Fibroblast of skin of right quadriceps (primary cell): ENCODE measurements at regions not wholly inside any gene's neighbourhood (a gene's known extent, or its start where the extent isn't known, plus 50 kb on each side); places are given as distances from the start of the nearest gene placed in this dataset.

Source experiments
- DNase-seq: peaks from one replicate; pipeline ENCODE4 v3.0.0-alpha.2; 2013

DNA sequence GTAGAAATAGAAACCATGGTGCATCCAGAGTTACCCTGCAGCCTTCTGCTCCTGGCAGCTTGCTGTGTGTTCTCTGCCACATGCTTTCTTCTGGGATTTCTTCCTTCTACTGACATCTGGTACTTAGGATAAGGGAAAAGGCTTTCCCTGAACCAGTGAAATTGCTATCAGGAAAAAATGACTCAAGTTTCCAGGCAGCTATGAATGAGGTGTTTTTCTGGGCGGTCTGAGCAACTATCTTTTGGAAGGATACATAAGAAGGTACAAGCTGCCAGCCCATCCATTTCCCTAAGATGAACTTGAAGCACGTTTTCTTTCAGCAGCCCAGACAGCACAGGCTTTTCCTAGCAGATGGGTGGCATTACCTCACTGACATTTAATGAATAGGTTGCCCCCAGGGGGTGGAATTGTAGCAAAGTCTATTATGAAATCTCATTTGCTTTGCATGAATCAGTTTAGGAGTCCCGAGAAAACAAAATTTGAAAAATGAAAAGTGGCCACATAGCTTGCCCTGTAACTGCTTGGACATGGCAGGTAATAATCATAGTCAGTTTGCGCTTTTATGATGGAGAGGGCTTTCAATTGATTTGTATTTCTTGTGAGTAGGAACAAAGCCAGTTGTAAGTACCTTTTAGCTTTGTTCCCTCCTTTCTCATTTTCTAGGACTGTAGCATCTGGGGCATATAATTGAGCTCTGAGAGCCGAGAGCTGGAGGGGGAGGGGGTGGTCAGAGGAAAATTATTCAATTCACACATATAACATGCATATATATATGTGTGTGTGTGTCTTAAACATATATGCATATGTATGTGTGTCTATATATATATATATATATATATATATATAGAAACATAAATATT lies 108.5 kb downstream of the C9orf152 start:
- peak; percentile 83 for DNase-seq

DNA sequence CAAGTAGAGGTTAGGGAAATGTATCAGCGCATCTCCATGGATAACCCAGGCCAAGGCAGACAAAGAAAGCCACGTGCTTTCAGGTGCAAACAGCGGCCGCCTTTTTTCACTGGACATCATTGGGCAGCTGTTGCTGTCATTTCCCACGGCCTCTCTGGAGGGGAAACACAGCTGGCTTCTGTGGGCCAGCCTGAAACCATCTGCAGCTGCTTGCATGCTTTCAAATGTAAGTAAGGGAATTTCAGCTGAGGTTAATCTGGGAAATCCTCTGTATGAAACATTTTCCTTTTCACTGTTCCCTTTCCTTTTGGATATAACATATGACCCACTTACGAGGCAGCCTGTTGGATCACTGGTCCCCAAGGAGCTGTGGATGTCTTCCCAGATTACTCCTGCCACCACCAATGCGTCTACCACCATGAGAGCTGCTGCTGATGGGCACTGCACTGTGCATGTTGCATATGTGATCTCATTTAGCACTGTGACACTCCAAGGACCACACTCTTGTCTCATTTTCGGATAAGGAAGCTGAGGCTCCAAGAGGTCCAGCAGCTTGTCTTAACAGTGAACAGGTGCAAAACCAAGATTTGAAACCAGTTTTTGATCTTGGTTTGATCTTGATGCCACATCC lies 106.3 kb downstream of the C9orf152 start:
- DNase-seq: no peak

DNA sequence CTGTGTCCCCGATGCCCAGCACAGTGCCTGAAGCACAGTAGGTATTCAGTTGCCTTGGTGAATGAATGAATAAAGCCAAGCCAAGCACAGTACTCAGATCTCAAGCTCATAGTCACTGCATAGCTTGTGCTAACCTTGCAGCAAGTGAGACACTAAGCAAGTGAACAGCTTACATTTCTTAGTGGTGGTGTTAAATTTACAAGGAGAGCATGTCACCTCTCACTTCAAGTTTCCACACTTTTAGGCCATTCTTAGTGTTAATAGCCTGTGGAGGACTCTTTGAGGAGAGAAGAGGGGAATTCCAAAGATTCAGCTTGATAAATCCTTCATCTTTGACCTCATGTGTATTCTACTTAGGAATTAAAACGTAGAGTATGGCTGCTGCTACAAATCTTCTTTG lies 104.7 kb downstream of the C9orf152 start:
- no peak for DNase-seq

DNA sequence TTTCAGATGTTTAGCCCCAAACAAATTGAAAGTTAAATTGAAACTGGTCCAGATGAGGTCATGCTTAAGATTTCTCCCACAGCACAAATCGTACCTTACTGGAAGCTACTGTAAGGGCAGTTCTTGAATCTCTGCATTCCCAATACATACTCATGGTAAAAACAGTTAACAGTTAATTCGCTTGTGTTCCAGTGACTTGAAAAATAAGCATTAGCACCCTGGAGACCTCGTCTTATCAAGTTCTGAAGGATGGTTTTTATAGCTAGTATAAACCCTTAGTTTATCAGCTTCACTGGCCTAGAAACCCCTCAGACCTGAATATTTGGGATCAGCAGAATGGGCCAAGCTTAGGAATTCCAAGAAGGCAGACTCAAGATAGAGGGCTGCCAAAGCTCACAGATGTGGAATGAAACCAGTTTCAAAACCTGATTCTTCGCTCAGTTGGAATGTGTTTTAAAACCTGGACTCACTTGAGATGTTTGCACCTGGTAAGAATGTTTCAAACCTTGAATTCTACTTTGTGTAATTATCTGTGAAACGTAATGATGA lies 103.6 kb downstream of the C9orf152 start:
- DNase-seq: peak; percentile 56

DNA sequence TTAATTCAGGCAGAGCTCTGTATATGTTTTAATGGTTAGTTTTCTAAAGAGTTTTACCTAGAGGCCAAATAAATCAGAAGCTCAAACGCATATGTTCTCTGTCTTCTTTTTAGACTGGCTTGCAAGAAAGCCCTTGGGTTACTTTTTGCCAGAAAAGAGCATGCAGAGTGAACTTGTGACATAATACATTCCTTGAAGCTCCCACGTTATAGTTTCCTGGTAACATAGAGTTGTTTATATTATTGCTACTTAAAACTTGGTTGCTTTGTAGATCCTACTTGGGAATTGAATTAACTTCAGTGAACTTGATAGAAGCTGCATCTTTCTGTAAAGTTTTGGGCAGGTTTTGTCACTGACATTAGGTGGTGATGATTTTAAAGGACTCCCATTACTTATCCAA lies 102.9 kb downstream of the C9orf152 start:
- peak; percentile 68 for DNase-seq

DNA sequence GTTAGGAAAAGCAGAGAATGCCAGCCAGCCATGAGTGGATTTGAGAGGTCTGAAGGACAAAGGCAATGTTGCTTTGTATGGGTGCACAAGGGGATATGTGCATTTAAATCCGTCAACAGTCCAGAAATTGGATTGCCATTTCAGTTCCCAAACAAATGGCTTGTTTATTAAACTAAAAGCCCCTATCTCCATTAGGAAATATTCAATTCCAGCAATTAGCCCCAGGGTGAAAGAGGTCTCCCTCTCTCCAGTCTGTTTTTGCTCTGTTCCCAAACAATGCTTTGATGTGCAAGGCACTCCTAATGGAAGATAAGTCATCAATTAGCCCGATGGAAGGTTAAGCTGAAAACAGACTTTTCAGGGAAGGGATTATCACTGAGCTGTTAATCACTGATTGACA lies 101.3 kb downstream of the C9orf152 start:
- DNase-seq: no peak

DNA sequence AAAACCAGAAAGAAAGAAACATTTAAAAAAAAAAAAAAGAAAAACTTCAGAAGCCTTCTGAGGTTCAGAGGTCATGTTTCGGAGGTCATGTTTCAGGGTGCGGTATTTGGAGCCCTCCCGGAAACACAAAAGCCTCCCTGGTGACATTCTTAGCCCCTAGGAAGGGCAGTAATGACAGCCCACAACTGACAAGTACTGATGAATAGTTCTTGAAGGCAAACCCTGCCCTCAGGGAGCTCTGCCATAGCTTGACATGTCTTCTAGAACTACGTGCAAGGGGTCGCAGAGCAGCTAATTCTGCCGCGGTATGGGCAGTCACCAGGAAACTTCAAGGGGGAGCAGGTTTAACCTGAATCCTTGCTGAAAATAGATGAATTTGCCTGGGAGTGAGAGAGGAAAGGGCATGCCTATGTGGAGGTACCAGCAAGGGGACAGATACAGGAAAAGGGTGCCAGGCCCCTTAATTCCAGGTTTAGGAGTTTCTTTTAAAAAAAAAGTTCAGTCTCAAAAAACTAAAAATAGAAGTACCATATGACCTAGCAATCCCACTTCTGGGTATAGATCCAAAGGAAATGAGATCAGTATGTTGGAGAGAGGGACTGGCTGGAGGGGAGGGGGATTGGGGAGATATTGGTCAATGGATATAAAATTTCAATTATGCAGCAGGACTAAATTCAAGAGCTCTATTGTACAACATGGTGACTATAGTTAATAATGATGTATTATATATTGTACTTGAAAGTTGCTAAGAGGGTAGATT lies 98.4 kb downstream of the C9orf152 start:
- DNase-seq: peak; percentile 53

DNA sequence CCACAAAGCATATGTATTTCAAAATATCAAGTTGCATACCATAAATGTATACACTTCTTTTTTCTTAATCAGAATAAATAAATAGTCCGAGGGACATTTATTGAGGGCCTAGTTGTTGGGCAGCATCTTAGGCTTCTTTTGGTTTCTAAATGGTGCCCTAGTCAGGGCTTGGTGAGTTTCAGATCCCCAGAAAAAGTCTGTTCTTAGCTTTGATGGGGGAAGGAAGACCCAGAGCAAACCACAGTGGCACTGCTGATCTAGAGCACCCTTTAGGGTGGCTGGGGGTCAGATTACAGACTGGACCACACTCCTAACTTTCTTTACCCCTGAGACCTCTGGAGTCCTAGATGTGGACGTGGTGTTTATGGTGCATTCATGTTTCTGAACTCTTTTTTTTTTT lies 97.8 kb downstream of the C9orf152 start:
- DNase-seq: no peak

DNA sequence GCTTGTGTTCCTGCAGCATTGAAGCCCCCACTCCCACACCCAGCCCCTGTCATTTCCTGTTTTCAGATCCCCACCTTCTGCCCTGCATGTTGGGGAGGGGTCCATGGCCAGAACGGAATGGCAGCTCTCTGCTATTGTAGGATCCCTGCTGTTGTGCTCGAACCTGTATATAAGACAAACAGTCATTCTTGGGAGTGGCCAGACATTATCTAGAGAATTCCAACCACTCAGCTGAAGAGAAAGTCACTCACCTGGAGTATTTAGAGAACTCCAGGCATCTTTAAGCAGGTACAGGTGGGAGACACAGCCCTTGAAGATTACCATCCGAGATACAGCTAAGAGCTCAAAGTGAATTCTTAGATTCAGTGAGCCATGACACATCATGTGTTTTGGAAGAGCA lies 96.1 kb downstream of the C9orf152 start:
- no peak for DNase-seq

DNA sequence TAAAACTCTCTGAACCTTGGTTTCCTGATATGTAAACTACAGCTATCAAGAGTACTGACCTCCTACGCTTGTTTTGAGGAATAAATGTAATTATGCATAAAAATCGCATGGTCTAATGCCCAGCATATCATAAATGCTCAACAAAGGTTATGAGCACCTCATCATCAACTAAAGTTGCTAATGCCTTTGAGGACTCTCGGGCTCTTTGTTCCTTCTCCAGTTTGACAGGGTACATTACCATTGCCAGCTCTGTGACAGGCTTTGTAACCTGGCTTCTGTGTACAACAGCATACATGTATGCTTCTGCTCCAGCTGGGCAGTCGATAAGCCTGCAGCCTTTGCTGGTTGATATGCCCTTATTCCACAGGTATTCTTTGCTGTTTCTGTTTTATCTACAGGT lies 95.2 kb downstream of the C9orf152 start:
- no peak for DNase-seq

DNA sequence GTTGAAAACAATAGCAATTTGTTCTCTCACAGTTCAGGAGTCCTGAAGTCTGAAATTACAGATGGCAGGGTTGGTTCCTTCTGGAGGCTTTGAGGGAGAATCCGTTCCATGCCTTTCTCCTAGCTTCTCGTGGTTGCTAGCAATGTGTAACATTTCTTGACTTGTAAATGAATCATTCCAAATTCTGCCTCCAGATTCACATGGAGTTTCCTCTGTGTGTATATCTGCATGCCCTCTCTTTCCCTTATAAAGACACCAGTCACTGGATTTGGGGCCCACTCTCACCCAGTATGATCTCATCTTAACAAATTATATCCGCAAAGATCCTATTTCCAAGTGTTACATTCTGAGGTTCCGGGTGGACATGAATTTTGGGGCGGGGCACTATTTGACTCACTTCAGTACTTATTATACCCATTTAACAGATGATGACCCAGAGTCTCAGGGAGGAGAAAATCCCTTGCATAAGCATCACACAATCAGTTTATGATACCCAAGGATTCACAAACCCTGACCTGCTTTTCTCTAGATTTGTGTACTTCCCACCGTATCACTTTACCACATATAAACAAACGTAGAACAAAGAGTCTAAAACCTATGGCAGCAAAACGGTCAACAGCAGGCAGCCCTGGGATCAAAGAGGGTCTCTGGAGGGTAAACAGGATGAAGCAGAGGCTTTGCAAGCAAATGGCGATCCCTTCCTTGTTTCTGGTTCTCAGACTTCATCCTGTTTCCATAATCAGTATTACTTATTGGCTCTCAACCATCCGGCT lies 93.7 kb downstream of the C9orf152 start:
- peak; percentile 69 for DNase-seq

DNA sequence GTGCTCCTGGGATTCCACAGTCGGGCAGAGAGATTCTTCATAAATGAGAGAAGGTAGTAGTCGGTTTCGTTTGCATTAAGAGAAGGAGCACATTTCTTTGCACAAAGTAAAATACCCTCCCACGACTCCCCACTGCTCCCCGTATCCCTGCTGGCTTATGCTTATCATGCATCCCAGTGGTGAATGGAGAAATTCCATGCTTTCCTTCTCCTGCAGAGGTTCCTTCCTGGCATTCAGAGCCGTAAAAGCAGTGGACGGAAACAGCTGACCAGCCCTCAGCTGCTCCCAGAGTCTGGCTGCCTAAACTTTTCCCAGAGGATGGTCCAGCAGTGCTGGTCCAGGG lies 93.1 kb downstream of the C9orf152 start:
- DNase-seq: no peak

DNA sequence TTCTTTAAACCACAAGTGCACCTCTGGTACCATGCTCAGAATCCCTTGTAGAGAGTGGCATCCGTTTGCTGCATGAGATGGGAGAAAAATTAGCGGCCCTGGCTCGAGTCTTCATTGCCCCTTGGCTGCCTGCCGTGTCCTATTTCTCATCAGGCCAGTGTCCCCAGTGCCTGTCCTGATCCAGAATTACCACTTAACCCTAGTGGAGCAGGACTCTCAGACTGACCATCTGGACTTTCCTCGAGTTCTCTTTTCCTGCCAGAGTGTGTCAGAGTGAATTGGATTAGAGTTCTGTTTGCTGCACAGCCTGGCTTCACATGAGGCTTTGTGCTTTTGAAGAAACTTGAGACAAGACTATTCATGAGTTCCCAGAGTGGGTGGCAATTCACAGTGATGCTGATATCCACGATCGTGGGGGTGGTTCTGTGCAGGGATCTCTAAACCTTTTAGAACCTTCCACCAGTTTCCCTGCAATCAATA lies 92.6 kb downstream of the C9orf152 start:
- no peak for DNase-seq

DNA sequence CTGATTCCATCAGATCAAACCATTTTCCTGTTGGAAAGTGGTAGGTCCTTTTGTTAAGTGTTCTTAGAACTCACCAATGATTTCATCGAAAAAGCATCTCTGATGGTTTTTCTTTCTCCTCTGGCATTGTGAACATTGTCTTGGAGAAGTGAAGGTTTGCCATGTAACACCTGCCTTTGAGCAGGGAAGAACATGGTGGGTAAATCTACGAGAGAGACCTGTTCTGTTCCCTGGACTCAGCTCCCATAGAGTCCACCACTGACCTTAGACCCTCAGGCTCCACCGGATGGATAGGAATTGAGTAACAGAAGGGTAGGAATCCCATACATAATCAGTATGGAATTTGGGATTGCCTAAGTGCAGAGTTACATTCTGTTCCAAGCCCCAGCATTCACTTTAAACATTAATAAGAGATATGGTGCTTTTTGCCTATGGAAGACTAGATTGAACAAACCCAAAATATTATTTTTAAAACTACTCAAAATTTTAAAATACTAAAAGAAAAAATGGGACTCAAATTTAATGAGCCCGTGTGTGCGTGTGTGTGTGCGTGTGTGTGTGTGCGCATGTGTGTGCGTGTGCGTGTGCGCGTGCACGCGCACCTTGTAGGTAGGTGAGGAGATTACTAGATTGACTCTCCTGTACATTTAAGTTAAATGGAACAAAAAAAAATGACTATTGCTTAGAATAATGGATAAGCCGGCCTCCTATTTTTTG lies 92.0 kb downstream of the C9orf152 start:
- peak; percentile 81 for DNase-seq

DNA sequence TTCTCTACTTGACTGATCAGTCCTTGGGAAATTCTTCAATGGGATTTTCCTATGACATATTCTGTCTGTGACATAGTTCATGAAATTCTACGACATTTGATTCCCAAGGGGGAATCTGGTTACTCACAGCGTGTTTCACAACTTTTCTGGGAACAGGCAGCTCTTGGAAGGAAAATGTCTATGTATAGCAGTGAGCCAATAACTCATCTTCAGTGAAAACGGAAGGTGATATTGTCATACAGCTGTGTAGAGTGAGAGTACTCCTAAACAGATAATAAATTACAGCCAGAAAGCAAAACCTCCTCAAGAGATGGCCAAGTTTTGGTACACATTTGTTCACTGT lies 91.4 kb downstream of the C9orf152 start:
- peak; percentile 97 for DNase-seq

DNA sequence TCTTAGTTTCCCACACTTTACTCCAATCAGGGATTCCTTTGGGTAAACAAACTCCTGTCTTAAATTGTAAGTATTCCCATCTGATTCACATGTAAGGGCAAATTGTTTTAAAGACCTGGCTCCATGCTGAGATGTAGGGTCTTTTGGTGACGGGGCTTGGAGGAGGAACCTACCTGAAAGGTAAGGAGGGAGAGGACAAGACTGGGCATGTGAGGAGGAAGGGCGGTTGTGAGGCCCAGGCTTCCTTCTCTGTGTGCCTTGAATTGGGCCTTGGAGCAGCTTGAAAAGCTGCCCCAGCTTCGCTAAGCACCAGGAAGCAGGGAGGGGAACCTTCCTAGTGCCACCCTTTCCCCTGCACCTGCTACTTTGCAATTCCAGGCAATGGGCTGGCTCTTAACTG lies 86.8 kb downstream of the C9orf152 start:
- DNase-seq: no peak

DNA sequence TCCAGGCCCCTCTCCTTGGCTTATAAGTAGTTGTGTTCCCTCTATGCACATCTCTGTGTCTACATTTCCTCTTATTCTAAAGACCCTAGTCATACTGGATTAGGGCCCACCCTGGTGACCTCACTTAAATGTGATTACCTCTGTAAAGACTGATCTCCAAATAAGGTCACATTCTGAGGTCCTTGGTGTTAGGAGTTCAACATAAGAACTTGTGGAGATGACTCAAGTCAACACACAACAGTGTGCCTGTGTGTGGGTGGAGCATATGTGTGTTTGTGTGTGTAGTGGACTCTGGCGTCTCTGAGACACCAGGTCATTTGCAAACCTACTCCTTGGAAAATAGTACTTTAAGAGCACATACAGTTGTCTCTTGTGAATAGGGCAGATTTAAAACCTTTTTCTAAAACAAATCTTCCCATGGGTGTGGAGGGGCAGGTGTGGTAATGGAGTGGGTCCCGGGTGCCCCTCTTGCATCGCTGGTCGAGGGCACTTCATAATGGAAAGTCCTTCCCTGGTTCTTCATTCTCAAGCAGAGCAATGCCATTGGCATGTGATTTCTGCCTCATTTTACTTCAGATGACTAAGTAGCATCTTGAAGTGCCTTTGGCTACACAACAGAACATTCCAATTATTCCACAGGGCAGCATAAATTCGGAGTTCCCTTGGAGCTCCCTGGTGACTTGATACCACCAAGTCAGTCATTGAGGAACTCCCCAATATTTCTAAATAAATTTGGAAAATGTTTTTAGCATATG lies 84.4 kb downstream of the C9orf152 start:
- DNase-seq: peak; percentile 70

DNA sequence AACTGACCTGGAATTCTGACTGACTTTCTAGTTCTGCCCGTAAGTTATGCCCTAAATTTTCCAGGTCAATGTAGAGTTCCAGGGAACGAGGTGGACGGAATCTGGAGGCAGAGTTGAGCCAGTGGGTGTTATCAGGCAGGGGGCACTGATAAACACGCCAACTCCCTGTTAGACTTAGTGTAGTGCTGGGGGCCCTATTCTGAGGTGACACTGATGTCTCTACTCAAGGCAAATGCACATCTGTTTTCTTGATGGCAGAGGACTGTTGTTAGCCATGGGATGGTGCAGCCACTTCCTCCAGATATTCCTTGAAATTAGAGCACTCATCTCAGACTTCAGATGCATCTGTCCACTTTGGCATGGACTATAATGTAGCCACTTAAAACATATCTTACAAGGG lies 83.5 kb downstream of the C9orf152 start:
- DNase-seq: no peak

DNA sequence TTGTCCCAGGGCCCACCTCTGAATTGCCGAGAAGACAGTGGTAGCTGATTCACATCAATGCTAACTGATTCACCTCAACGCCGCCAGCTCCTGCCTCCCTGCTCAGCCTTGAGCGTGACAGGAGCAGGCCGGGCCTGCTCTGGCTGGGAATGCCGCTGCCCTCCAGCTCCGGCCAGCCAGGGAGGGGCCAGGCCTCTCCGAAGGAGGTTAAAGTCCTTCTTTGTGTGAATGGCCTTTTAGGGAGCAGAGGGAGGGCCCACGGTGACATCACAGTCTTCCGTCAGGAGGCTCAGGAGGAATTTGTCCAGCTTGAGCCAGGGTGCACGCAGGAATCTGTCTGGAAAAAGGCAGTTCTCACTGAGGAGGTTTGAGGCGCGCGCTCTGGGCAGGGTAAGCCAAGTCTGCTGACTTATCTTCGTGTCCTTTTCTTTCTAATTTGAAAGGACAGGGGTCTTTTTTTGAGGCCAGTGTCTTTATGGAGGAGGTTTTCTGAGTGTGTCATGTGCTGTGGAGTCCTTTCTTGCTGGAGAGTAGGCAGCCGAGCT lies 82.7 kb downstream of the C9orf152 start:
- peak; percentile 79 for DNase-seq

DNA sequence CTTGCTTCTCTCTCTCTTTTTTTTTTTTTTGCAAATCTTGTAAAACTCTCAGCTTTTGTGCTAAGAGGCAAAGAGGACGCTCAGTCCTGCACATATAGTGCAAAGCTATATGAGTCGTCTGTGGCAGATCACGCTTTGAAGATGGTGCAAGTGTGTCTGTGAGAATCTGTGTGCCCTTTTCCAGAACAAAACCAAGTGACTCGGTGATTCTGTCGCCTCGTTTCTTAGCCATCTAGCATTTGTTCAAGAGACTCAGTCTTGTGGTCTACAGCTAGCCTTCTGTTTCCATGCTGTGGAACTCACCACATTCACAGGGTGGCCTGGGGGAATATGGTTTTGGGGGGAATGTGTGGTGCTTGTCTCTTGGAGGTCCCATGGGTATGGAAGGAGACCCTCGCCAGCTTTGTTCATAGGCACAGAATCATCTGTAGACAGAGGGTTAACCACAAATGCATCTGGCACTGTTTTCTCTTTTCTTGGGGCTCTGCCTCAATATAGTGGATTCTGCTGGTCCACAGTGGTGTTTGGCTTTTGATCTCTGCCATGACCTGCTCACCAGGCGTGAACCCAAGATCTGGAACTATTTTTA lies 82.1 kb downstream of the C9orf152 start:
- DNase-seq: no peak

DNA sequence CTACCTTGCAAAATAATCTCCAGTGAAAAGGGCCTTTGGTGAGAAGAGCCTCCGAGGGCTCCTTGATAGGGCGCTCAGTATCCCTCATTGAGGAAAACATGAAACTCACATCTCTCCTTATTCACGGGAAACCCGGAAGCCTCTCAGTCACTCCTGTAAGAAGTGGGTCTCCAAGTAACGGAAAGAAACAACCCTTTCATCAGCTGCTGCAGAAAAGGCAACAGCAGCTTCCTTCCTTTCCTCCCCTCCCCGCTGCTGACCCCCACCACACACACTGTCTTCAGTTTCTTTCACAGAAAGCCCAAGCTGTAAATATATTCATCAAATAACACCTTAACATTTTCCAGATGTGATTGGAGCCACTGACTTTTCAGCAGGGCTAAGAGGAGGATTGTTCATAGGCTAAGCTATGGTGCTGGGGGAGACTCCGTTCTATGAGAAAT lies 81.4 kb downstream of the C9orf152 start:
- no peak for DNase-seq
